ENCODE measurements at regions not wholly inside any gene's neighbourhood (a gene's known extent, or its start where the extent isn't known, plus 50 kb on each side); places are given as distances from the start of the nearest gene placed in this dataset.

GRCh38 chr6:40194447-40195170, 260.3 kb upstream of the MOCS1 start:
- intact Hi-C loops (cut with micrococcal nuclease; ENCODE audit: unreplicated experiment) = no loop called here
- Histone ChIP-seq H3K4me3 (ENCODE audit: low read depth, low read length, poor library complexity, severe bottlenecking) (no peak overlapping the region), H3K36me3 (ENCODE audit: insufficient read depth, low read length, poor library complexity, severe bottlenecking) (no peaks in the 10 kb centered on the region), H3K4me1 (ENCODE audit: insufficient read depth, low read length, poor library complexity, severe bottlenecking) (no peaks in the 10 kb centered on the region), H3K9me3 (ENCODE audit: low read depth, low read length, poor library complexity, severe bottlenecking) (no peaks in the 10 kb centered on the region), H3K27ac (ENCODE audit: low read depth, low read length, poor library complexity, severe bottlenecking) (no peak overlapping the region), H3K27me3 (replicated peaks; ENCODE audit: insufficient read depth, low read depth, low read length, poor library complexity) (no peaks in the 10 kb centered on the region)
- POLR2A ChIA-PET (ENCODE audit: low non-redundant PET) = no interaction called here
- BruUV-seq (replicated peaks) = no TSS peak
- TF ChIP-seq CTCF (conservative IDR thresholded peaks at IDR 0.05; ENCODE audit: low read depth, low read length) (no peak), EZH2 (IDR thresholded peaks at IDR 0.05; ENCODE audit: borderline replicate concordance, low read depth, low read length, poor library complexity, severe bottlenecking) (no peak)
- DNase-seq (ENCODE audit: low spot score) = no peak
- CTCF ChIA-PET = no interaction called here

GRCh38 chr6:40192516-40192915, 258.3 kb upstream of the MOCS1 start:
- TF ChIP-seq CTCF (conservative IDR thresholded peaks at IDR 0.05; ENCODE audit: low read depth, low read length) (no peak), EZH2 (IDR thresholded peaks at IDR 0.05; ENCODE audit: borderline replicate concordance, low read depth, low read length, poor library complexity, severe bottlenecking) (no peak)
- intact Hi-C loops (cut with micrococcal nuclease; ENCODE audit: unreplicated experiment) = no loop called here
- CTCF ChIA-PET = no interaction called here

GRCh38 chr6:40188931-40189330, 254.7 kb upstream of the MOCS1 start:
- Histone ChIP-seq H3K4me3 (ENCODE audit: low read depth, low read length, poor library complexity, severe bottlenecking) (no peak overlapping the region), H3K36me3 (ENCODE audit: insufficient read depth, low read length, poor library complexity, severe bottlenecking) (no peaks in the 10 kb centered on the region), H3K9me3 (ENCODE audit: low read depth, low read length, poor library complexity, severe bottlenecking) (peaks cover 3% of the 10 kb centered on the region), H3K27me3 (replicated peaks; ENCODE audit: insufficient read depth, low read depth, low read length, poor library complexity) (no peaks in the 10 kb centered on the region), H3K4me1 (ENCODE audit: insufficient read depth, low read length, poor library complexity, severe bottlenecking) (no peaks in the 10 kb centered on the region), H3K27ac (ENCODE audit: low read depth, low read length, poor library complexity, severe bottlenecking) (no peak overlapping the region)
- intact Hi-C loops (cut with micrococcal nuclease; ENCODE audit: unreplicated experiment) = no loop called here
- TF ChIP-seq EZH2 (IDR thresholded peaks at IDR 0.05; ENCODE audit: borderline replicate concordance, low read depth, low read length, poor library complexity, severe bottlenecking) (no peak), CTCF (conservative IDR thresholded peaks at IDR 0.05; ENCODE audit: low read depth, low read length) (no peak)
- DNase-seq (ENCODE audit: low spot score) = no peak
- no TSS peak for BruUV-seq (replicated peaks)
- ChIA-PET POLR2A (ENCODE audit: low non-redundant PET) (no interaction called here), CTCF (no interaction called here)

More at GRCh38 chr6:40192516-40192915, 258.3 kb upstream of the MOCS1 start:
- Histone ChIP-seq H3K27me3 (replicated peaks; ENCODE audit: insufficient read depth, low read depth, low read length, poor library complexity) (no peaks in the 10 kb centered on the region), H3K4me1 (ENCODE audit: insufficient read depth, low read length, poor library complexity, severe bottlenecking) (no peaks in the 10 kb centered on the region), H3K36me3 (ENCODE audit: insufficient read depth, low read length, poor library complexity, severe bottlenecking) (no peaks in the 10 kb centered on the region), H3K9me3 (ENCODE audit: low read depth, low read length, poor library complexity, severe bottlenecking) (no peaks in the 10 kb centered on the region), H3K4me3 (ENCODE audit: low read depth, low read length, poor library complexity, severe bottlenecking) (no peak overlapping the region), H3K27ac (ENCODE audit: low read depth, low read length, poor library complexity, severe bottlenecking) (no peak overlapping the region)
- POLR2A ChIA-PET (ENCODE audit: low non-redundant PET) = no interaction called here
- DNase-seq (ENCODE audit: low spot score) = no peak
- BruUV-seq (replicated peaks) = no TSS peak

Data from A673 (cell line).